Naive B cell (primary cell): ENCODE measurements at regions not wholly inside any gene's neighbourhood (a gene's known extent, or its start where the extent isn't known, plus 50 kb on each side); places are given as distances from the start of the nearest gene placed in this dataset.
A peak's percentile ranks its signal among the peaks of the same experiment; 100 is the strongest.
"Not testable (repeated sequence)": the region's sequence is repeated elsewhere in the genome, so short reads cannot be mapped to it uniquely, and the experiment has no call there.

Experiments used
- ATAC-seq, 2 donors: fragments of 150-1000 bp; cut with Tn5 transposase; 2 replicates each; pipeline ENCODE4 v1.10.0; 2021; ENCODE audit warnings: low read depth in 2 of 2, mild to moderate bottlenecking in 2 of 2, moderate library complexity in 2 of 2
- DNase-seq: peaks from one replicate; pipeline ENCODE4 v3.0.0; 2022
- H3K27ac Mint-ChIP-seq, 6 donors: one replicate each; pipeline ENCODE4 v1.8.0; 2020 to 2022; ENCODE audit warnings: mild to moderate bottlenecking in 6 of 6, mixed read lengths in 6 of 6, moderate library complexity in 5 of 6, inconsistent platforms in 2 of 6
- H3K27me3 Mint-ChIP-seq, 3 donors: one replicate each; pipeline ENCODE4 v1.8.0; 2021 to 2022; ENCODE audit warnings: mixed read lengths in 3 of 3, mild to moderate bottlenecking in 1 of 3
- H3K36me3 Mint-ChIP-seq, 2 donors: one replicate each; pipeline ENCODE4 v1.8.0; 2020 to 2022; ENCODE audit warnings: mixed read lengths in 2 of 2, inconsistent platforms in 1 of 2, mild to moderate bottlenecking in 1 of 2
- H3K4me1 Mint-ChIP-seq, 3 donors: one replicate each; pipeline ENCODE4 v1.8.0; 2020 to 2022; ENCODE audit warnings: mixed read lengths in 3 of 3, inconsistent platforms in 1 of 3, mild to moderate bottlenecking in 1 of 3, moderate library complexity in 1 of 3
- H3K4me3 Mint-ChIP-seq, 8 donors: one replicate each; pipeline ENCODE4 v1.8.0; 2020 to 2022; ENCODE audit warnings: mild to moderate bottlenecking in 8 of 8, mixed read lengths in 8 of 8, moderate library complexity in 8 of 8, inconsistent platforms in 2 of 8
- H3K9me3 Mint-ChIP-seq, 7 donors: one replicate each; pipeline ENCODE4 v1.8.0; 2020 to 2022; ENCODE audit warnings: mixed read lengths in 7 of 7, mild to moderate bottlenecking in 5 of 7, inconsistent platforms in 2 of 7, moderate library complexity in 1 of 7

DNA sequence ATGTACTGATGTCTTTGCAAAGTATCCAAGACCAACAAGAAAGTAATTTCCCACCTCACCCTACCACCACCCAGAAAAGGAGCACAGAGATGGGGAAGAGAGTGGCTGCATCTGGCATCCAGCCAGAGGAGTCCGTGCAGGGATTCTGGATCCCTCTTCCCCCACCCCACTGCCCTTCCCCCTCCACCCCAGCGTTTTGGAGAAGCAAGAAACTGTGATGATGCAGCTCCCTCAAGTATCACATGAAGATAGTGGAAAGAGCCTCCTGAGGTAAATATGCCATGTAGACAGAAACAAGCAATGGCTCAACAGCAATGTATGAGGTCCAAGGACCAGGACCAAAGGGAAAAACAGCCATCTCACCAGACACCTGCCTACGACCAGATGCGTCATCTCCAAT, 153.8 kb downstream of the DEPDC1B start:
- Mint-ChIP-seq H3K27me3 (no peaks in the 10 kb centered on the region), H3K4me1 (peaks cover 20 to 60% (median 43%) of the 10 kb centered on the region in 3 donors), H3K36me3 (no peaks in the 10 kb centered on the region), H3K4me3 (peak overlapping the region in 1 of 8 donors; percentile 59), H3K27ac (peak overlapping the region in 2 of 6 donors; percentile 31 to 56), H3K9me3 (peaks cover 0 to 2% (median 0%) of the 10 kb centered on the region in 7 donors)
- no peak for ATAC-seq
- no peak for DNase-seq

DNA sequence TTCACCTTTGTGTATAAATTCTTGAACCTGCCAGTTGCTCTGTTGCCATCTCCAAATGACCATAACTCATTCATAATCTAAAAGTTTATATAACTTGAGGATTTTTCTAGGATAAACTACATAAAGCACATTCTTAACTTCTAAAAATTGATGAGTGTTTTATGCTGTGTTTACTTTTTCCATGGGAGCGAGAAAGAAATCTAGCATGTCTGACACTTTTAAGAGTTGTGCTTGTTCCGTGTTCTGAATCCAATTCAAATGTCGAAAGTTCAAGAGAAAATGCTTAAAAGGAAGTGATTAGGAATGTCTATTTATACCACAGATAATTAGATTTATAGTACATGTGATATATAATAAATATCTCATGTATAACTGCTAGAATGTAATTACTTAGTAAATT, 154.4 kb downstream of the DEPDC1B start:
- H3K4me3 Mint-ChIP-seq, result peak overlapping the region in 1 of 8 donors; percentile 76
- peaks cover 0 to 2% (median 0%) of the 10 kb centered on the region in 7 donors for H3K9me3 Mint-ChIP-seq
- DNase-seq, result no peak
- peak overlapping the region in 1 of 6 donors; percentile 85 for H3K27ac Mint-ChIP-seq
- no peak for ATAC-seq
- H3K36me3 Mint-ChIP-seq, result no peaks in the 10 kb centered on the region
- no peaks in the 10 kb centered on the region for H3K27me3 Mint-ChIP-seq
- peaks cover 26 to 66% (median 50%) of the 10 kb centered on the region in 3 donors for H3K4me1 Mint-ChIP-seq

DNA sequence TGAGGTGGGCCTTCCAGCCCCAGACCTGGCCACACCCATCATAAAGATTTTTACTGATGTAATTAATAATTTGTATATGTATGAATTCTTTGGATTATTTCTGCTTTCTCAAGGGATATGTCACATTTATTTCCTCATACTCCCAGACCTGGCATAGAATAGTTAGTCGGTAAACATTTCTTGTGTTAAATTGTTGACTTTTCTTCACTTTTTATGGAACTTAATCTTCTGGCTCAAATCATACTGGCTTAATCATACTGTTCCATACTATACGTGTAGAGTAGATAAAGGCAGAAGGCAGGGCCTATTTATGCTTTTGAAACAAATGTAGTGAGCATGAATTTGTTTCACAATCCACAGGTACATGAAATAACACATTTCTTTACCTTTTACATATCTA, 155.8 kb downstream of the DEPDC1B start:
- Mint-ChIP-seq H3K9me3 (peaks cover 0 to 1% (median 0%) of the 10 kb centered on the region in 7 donors), H3K4me3 (no peak overlapping the region), H3K27ac (no peak overlapping the region), H3K27me3 (no peaks in the 10 kb centered on the region), H3K4me1 (peaks cover 40 to 79% (median 58%) of the 10 kb centered on the region in 3 donors), H3K36me3 (no peaks in the 10 kb centered on the region)
- DNase-seq, result no peak
- no peak for ATAC-seq

DNA sequence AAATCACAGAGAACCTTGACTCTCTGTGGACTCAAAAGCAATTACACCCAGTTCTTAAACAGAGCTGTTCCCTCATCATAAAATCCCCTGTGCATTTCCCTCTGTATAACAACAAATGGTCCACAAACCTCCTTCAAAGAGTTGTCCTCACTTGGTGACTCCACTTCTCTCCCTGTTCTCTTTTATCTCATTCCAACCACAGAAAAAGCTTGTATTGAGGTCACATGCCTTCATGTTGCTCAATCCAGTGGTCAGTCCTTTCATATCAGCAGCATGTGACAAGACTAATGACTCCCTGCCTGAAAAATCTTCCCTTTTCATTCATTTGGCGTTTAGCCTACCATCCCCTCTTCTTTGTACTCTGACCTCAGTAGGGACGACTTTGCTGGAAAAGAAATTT, 158.0 kb downstream of the DEPDC1B start:
- peak overlapping the region; percentile 95 to 100 (median 96) for H3K27ac Mint-ChIP-seq
- peaks cover 49 to 90% (median 64%) of the 10 kb centered on the region in 3 donors for H3K4me1 Mint-ChIP-seq
- no peaks in the 10 kb centered on the region for H3K27me3 Mint-ChIP-seq
- DNase-seq (no peak), ATAC-seq (peak in 1 of 2 donors; percentile 6)
- H3K36me3 Mint-ChIP-seq, result no peaks in the 10 kb centered on the region
- peak overlapping the region; percentile 4 to 86 (median 53) for H3K4me3 Mint-ChIP-seq
- peaks cover 0 to 4% (median 0%) of the 10 kb centered on the region in 7 donors for H3K9me3 Mint-ChIP-seq

DNA sequence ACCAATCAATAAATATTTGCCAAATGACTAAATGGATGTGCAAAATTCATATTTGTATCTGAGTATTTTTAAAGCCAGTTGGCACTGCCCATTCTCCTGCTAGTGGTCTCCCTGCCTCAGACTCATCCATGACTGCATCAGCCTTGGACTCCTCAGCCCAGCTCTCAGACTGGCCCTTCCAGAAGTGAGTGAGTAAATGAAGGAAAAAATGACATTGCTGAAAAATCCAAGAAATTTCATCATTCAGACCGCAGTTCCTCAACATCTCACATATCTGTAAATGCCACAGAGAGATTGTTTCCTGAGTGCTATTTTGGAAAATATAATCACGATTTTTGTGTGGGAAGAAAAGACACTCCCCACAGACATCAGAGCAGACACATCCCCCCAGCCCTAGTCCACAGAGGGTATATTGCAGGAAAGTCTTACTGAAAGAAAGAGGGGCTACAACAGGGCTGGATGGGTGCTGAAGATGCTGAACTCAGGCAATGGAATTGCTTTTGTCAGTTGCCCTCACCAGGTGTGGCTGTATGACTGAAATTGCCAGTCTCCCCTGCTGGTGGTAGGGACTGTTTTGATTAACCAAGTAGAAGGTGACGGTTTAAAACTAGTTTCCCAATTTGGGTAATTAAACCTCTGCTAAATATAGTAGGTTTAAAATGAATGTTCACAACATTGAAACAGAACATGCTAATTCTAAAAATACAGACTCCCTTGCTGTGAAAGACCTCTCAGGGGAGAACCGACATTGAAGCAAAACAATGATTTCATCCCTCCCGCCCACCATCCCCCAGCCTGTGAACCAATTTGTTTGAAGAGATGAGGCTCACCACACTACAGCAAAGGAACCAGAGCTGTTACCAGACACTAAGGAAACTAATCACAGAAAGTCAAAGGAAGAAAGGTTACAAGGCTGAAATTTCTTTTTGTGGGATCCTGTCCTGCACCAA, 158.8 kb downstream of the DEPDC1B start:
- peaks cover 52 to 87% (median 69%) of the 10 kb centered on the region in 3 donors for H3K4me1 Mint-ChIP-seq
- no peaks in the 10 kb centered on the region for H3K27me3 Mint-ChIP-seq
- ATAC-seq (peak; percentile 62 to 65), DNase-seq (peak; percentile 79)
- H3K4me3 Mint-ChIP-seq, result peak overlapping the region; percentile 6 to 88 (median 66)
- no peaks in the 10 kb centered on the region for H3K36me3 Mint-ChIP-seq
- H3K27ac Mint-ChIP-seq, result peak overlapping the region; percentile 95 to 100 (median 96)
- H3K9me3 Mint-ChIP-seq, result peaks cover 0 to 4% (median 0%) of the 10 kb centered on the region in 7 donors

DNA sequence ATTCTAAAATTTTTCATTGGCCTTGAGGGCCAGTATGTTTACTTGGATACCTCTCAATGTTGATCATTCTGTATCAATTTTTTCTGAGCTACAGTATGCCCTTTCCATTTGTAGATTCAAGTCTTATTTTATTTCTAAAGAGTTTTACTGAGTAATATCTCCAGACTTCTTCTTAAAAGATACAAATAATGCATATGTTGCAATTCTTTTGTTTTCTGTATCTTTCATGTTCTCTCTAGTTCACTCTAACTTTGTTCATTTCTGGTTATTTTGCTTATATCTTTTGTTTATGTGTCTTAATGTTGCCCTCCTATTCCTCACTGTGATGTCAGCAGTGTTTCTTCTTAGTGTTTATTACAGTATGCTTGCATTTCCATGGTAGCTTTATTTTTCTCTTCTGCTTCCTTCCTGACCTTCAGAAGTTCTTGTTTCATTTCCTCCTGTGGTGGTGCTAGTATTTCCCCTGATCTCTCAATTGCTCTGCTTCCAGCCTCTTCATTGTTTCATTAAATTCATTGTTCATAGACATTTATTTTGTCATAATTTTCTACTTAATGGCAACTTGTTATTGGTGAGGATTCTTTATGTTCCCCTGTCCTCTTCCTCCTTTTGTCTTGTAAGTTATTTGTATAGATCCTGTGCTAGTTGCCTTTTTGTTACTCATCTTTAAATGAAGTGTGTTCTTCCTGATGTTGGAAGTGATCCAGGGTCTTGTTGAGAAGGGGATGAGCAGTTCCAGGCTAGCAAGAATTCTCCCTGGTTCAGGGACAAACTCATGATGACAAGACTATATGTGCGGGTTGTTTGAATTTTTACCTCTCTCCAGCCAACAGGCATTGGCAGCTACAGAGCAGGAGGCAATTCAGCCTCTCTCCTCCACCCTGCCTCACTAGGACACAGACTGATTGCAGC, 160.8 kb downstream of the DEPDC1B start:
- ATAC-seq (peak; percentile 68 to 71), DNase-seq (peak; percentile 79)
- H3K27ac Mint-ChIP-seq, result peak overlapping the region; percentile 95 to 100 (median 97)
- peak overlapping the region; percentile 14 to 75 (median 58) for H3K4me3 Mint-ChIP-seq
- H3K36me3 Mint-ChIP-seq, result no peaks in the 10 kb centered on the region
- H3K27me3 Mint-ChIP-seq, result no peaks in the 10 kb centered on the region
- peaks cover 57 to 91% (median 83%) of the 10 kb centered on the region in 3 donors for H3K4me1 Mint-ChIP-seq
- peaks cover 0 to 13% (median 2%) of the 10 kb centered on the region in 7 donors for H3K9me3 Mint-ChIP-seq

DNA sequence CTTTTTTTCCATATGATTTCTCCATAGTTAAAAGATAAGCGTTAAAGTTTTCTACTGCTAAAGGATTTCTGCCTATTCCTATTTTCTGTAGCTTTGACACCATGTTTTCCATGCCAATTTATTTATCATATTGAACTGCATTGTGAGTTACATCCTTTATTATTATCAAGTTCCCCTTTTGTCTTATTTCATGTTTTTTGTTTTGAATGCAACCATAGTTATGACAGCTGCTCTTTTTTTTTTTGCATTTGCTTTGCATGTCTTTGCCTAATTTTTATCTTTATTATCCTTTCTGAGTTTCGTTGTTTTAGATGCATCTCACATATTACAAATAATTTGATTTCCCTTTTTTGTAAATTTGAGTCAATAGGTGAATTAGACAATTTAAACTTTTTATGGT, 161.5 kb downstream of the DEPDC1B start:
- peak; percentile 20 to 28 for ATAC-seq
- no peaks in the 10 kb centered on the region for H3K36me3 Mint-ChIP-seq

DNA sequence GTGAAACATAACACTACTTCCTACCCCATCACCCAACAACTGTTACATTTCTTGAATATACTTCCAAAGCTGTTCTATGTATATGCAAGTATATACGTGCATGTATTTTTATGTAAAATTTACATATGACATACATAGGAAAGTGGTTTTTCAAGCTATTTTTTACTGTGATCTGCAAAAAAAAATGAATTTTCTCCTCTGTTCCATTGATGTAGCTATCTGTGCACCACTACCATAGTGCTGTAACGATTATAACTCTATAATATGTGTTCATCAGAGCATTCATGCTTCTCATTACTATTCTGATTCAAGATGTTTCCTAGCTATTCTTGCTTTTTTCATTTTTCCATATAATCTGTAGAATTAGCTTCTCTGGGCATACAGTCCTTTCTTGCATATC, 164.0 kb downstream of the DEPDC1B start:
- ATAC-seq (no peak), DNase-seq (no peak)
- H3K4me1 Mint-ChIP-seq, result peaks cover 51 to 77% (median 77%) of the 10 kb centered on the region in 3 donors
- H3K9me3 Mint-ChIP-seq, result peaks cover 0 to 20% (median 8%) of the 10 kb centered on the region in 7 donors
- H3K36me3 Mint-ChIP-seq, result no peaks in the 10 kb centered on the region
- H3K4me3 Mint-ChIP-seq, result peak overlapping the region in 2 of 8 donors; percentile 24 to 27
- no peaks in the 10 kb centered on the region for H3K27me3 Mint-ChIP-seq
- peak overlapping the region in 5 of 6 donors; percentile 40 to 95 (median 64) for H3K27ac Mint-ChIP-seq

More for the DNA sequence above, 161.5 kb downstream of the DEPDC1B start:
- peak; percentile 58 for DNase-seq
- Mint-ChIP-seq H3K4me1 (peaks cover 61 to 92% (median 86%) of the 10 kb centered on the region in 3 donors), H3K9me3 (peaks cover 0 to 20% (median 6%) of the 10 kb centered on the region in 7 donors), H3K4me3 (peak overlapping the region; percentile 14 to 75 (median 42)), H3K27me3 (no peaks in the 10 kb centered on the region), H3K27ac (peak overlapping the region; percentile 95 to 100 (median 97))

DNA sequence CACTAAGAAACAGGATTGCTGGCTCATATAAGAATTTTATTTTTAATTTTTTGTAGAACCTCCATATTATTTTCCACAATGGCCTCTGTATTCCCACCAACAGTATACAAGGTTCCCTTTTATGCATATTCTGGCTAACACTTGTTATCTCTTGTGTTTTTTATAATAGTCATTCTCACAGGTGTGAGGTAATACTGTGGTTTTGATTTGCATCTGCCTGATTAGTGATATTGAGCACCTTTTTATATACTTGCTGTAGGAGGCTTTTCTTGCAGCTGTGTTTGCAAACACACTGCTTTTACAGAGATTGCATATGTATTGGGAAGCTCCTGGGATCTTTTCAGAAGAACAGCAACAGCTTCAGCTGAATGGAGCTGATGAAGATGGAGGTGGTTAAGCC, 164.8 kb downstream of the DEPDC1B start:
- peak; percentile 33 for DNase-seq
- no peaks in the 10 kb centered on the region for H3K27me3 Mint-ChIP-seq
- H3K36me3 Mint-ChIP-seq, result no peaks in the 10 kb centered on the region
- ATAC-seq, result peak; percentile 20 to 22
- H3K4me1 Mint-ChIP-seq, result peaks cover 43 to 70% (median 69%) of the 10 kb centered on the region in 3 donors
- peaks cover 0 to 20% (median 10%) of the 10 kb centered on the region in 7 donors for H3K9me3 Mint-ChIP-seq
- peak overlapping the region in 4 of 6 donors; percentile 58 to 95 (median 79) for H3K27ac Mint-ChIP-seq
- peak overlapping the region in 2 of 8 donors; percentile 2 to 22 for H3K4me3 Mint-ChIP-seq

DNA sequence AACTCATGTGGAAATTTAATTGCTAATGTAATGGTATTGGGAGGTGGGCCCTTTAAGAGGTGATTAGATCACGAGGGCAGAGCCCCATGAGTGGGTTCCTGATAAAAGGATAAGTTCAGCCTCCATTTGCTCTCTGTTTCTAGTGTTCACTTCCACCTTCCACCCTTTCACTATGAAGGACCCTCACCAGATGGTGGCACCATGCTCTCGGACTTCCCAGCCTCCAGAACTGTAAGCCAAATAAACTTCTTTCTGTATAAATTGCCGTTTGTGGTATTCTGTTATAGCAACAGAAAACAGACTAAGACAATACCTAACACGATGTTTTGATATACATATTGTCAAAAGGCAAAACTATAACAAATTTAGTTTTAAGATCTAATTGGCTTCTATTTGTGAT, 166.2 kb downstream of the DEPDC1B start:
- Mint-ChIP-seq H3K36me3 (no peaks in the 10 kb centered on the region), H3K27ac (peak overlapping the region in 4 of 6 donors; percentile 8 to 95 (median 89)), H3K27me3 (no peaks in the 10 kb centered on the region), H3K4me3 (peak overlapping the region in 4 of 8 donors; percentile 14 to 69 (median 54)), H3K9me3 (peaks cover 0 to 20% (median 10%) of the 10 kb centered on the region in 7 donors), H3K4me1 (peaks cover 30 to 61% (median 58%) of the 10 kb centered on the region in 3 donors)
- no peak for DNase-seq
- no peak for ATAC-seq

DNA sequence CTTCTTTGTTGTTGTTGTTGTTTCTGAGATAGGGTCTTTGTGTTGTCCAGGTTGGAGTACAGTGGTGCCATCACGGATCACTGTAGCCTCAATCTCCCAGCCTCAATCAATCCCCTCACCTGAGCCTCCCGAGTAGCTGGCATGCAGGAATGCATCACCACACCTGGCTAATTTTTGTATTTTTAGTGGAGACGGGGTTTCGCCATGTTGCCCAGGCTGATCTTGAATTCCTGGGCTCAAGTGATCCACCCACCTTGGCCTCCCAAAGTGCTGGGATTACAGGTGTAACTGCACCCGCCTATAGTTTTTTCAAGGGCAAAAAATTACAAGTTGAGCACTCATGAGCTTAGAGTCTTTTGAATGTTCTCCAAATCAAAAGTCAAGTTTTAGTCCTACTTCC, 167.2 kb downstream of the DEPDC1B start:
- Mint-ChIP-seq H3K27ac (peak overlapping the region in 2 of 6 donors; percentile 30 to 95), H3K9me3 (peaks cover 0 to 15% (median 10%) of the 10 kb centered on the region in 7 donors), H3K4me3 (peak overlapping the region in 2 of 8 donors; percentile 35 to 53), H3K4me1 (peaks cover 24 to 52% (median 51%) of the 10 kb centered on the region in 3 donors)
- ATAC-seq, result peak; percentile 40 to 41
- DNase-seq, H3K27me3 Mint-ChIP-seq, H3K36me3 Mint-ChIP-seq: not testable (repeated sequence)

DNA sequence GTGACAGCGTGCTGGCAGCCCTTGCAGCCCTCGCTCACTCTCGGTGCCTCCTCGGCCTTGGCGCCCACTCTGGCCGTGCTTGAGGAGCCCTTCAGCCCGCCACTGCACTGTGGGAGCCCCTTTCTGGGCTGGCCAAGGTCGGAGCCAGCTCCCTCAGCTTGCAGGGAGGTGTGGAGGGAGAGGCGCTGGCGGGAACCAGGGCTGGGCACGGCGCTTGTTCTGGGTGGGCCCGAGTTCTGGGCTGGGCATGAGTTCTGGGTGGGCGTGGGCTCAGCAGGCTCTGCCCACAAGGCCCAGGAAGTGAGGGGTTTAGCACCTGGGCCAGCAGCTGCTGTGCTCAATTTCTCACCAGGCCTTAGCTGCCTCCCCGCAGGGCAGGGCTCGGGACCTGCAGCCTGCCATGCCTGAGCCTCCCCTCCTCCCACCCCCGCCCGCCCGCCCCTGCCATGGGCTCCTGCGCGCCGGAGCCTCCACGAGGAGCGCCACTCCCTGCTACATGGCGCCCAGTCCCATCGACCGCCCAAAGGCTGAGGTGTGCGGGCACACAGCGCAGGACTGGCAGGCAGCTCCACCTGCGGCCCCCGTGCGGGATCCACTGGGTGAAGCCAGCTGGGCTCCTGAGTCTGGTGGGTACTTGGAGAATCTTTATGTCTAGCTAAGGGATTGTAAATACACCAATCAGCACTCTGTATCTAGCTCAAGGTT, 169.7 kb downstream of the DEPDC1B start:
- H3K27me3 Mint-ChIP-seq, H3K36me3 Mint-ChIP-seq, DNase-seq, ATAC-seq, H3K27ac Mint-ChIP-seq, H3K4me3 Mint-ChIP-seq: not testable (repeated sequence)
- peaks cover 14 to 46% (median 39%) of the 10 kb centered on the region in 3 donors for H3K4me1 Mint-ChIP-seq
- H3K9me3 Mint-ChIP-seq, result peaks cover 0 to 15% (median 10%) of the 10 kb centered on the region in 7 donors
